GM12878 (cell line): ENCODE measurements at regions not wholly inside any gene's neighbourhood (a gene's known extent, or its start where the extent isn't known, plus 50 kb on each side); places are given as distances from the start of the nearest gene placed in this dataset.

Source experiments
- ATAC-seq: fragments of 200-7000 bp; cut with Tn5 transposase; 3 replicates; pipeline ENCODE4 v1.9.1; 2020; ENCODE audit warnings: mild to moderate bottlenecking, moderate library complexity
- BruUV-seq: library from RNA; stranded (reverse); fragments of 400-500 nt; replicated peaks from 2 replicates; lab custom pipeline; 2021; lab: Mats Ljungman, UMichigan
- CTCF ChIA-PET: fragments of 300-600 bp; sonication (Branson Sonifier 250); formaldehyde crosslinking; extraction: SDS; loops from one replicate; lab custom pipeline; 2021; ENCODE audit warnings: inconsistent platforms; lab: Yijun Ruan, JAX
- POLR2A ChIA-PET: fragments of 350-600 bp; formaldehyde crosslinking; extraction: SDS; loops from one replicate; lab custom pipeline; 2021; ENCODE audit warnings: inconsistent platforms; lab: Charles Lee
- RAD21 ChIA-PET: fragments of 300-600 bp; sonication (Branson Sonifier 250); formaldehyde crosslinking; loops from one replicate; lab custom pipeline; 2023; ENCODE audit warnings: antibody characterized with exemption; ENCODE audit not compliant: unreplicated experiment; lab: Charles Lee
- SMC1A ChIA-PET: fragments of 300-600 bp; sonication (Branson Sonifier 250); formaldehyde crosslinking; loops from one replicate; lab custom pipeline; 2023; ENCODE audit not compliant: unreplicated experiment, uncharacterized antibody; lab: Charles Lee
- DNase-seq: peaks from one replicate; pipeline ENCODE4 v3.0.0-alpha.2; 2011; ENCODE audit warnings: low read depth, low spot score
- FAIRE-seq: peaks from 3 replicates; lab custom pipeline; 2011; peaks lifted over from hg19 to GRCh38; lab: Jason Lieb, UNC
- H2AFZ ChIP-seq: 2 replicates; pipeline ENCODE4 v1.6.0; 2011; ENCODE audit warnings: low read depth, low read length, control low read depth; ENCODE audit not compliant: control insufficient read depth
- H3K27ac ChIP-seq: 2 replicates; pipeline ENCODE4 v1.5.1; 2011; ENCODE audit warnings: control low read depth; ENCODE audit not compliant: control insufficient read depth, insufficient read depth
- H3K27me3 ChIP-seq, 2 experiments: replicated peaks in 1 of 2; 2 replicates each; pipeline versions ENCODE4 v1.6.0 to v1.6.1; 2011; ENCODE audit warnings: low read length in 1 of 2; ENCODE audit not compliant: control insufficient read depth in 2 of 2, insufficient read depth in 2 of 2
- H3K36me3 ChIP-seq, 2 experiments: 2 replicates each; pipeline ENCODE4 v1.5.1; 2011; ENCODE audit warnings: low read length in 1 of 2; ENCODE audit not compliant: control insufficient read depth in 2 of 2, insufficient read depth in 2 of 2
- H3K4me1 ChIP-seq: 2 replicates; pipeline ENCODE4 v1.6.1; 2011; ENCODE audit warnings: mild to moderate bottlenecking, low read length, moderate library complexity, mixed read lengths; ENCODE audit not compliant: control insufficient read depth, insufficient read depth
- H3K4me2 ChIP-seq: 2 replicates; pipeline ENCODE4 v1.6.0; 2011; ENCODE audit warnings: control low read depth; ENCODE audit not compliant: control insufficient read depth, insufficient read depth
- H3K4me3 ChIP-seq: fragments of 200-600 bp; sonication (generic); 2 replicates; pipeline ENCODE4 v1.5.1; 2016
- H3K79me2 ChIP-seq: 2 replicates; pipeline ENCODE4 v1.6.0; 2011; ENCODE audit warnings: low read length; ENCODE audit not compliant: control insufficient read depth, insufficient read depth
- H3K9ac ChIP-seq: 2 replicates; pipeline ENCODE4 v1.8.0; 2011; ENCODE audit warnings: low read length, control low read depth, mixed read lengths; ENCODE audit not compliant: control insufficient read depth, insufficient read depth
- H3K9me3 ChIP-seq: replicated peaks from 3 replicates; pipeline ENCODE4 v1.5.1; 2011; ENCODE audit warnings: mild to moderate bottlenecking, low read length; ENCODE audit not compliant: control insufficient read depth, insufficient read depth
- H4K20me1 ChIP-seq: 2 replicates; pipeline ENCODE4 v1.6.0; 2011; ENCODE audit not compliant: control insufficient read depth, insufficient read depth
- ATF7 ChIP-seq: fragments of 450-650 bp; IDR thresholded peaks from 2 replicates; pipeline ENCODE4 v1.6.1; 2016; ENCODE audit warnings: low read depth, mild to moderate bottlenecking
- EGR1 ChIP-seq, 2 experiments: IDR thresholded peaks; 1 replicate in 1 of 2; 2 replicates in 1 of 2; pipeline ENCODE4 v1.6.1; 2011 to 2012; ENCODE audit warnings: low read depth in 2 of 2, low read length in 2 of 2, borderline replicate concordance in 1 of 2, mild to moderate bottlenecking in 1 of 2, moderate library complexity in 1 of 2
- EZH2 ChIP-seq: IDR thresholded peaks from 2 replicates; pipeline ENCODE4 v1.6.1; 2012; ENCODE audit warnings: low read depth, mild to moderate bottlenecking, control low read depth, inconsistent platforms, low read length, borderline replicate concordance; ENCODE audit not compliant: control insufficient read depth
- FOXK2 ChIP-seq: fragments of 450-650 bp; IDR thresholded peaks from 2 replicates; pipeline ENCODE4 v1.6.1; 2017; ENCODE audit warnings: mild to moderate bottlenecking, moderate library complexity
- IKZF1 ChIP-seq: fragments of 450-650 bp; conservative IDR thresholded peaks from 2 replicates; pipeline ENCODE4 v1.6.1; 2017; ENCODE audit warnings: antibody characterized with exemption, mild to moderate bottlenecking
- MEF2A ChIP-seq: IDR thresholded peaks from 2 replicates; pipeline ENCODE4 v1.6.1; 2011; ENCODE audit warnings: low read depth, mild to moderate bottlenecking, low read length, moderate library complexity; ENCODE audit not compliant: insufficient read depth
- TAF1 ChIP-seq: IDR thresholded peaks from 2 replicates; pipeline ENCODE4 v1.6.1; 2011; ENCODE audit warnings: mild to moderate bottlenecking, low read depth, low read length, borderline replicate concordance
- TCF3 ChIP-seq: IDR thresholded peaks from 2 replicates; pipeline ENCODE4 v1.6.1; 2012; ENCODE audit warnings: low read depth, mild to moderate bottlenecking, low read length, borderline replicate concordance; ENCODE audit not compliant: insufficient read depth
- WGBS: methylation state at CpG from one replicate; pipeline ENCODE4 v1.1.6; 2016; ENCODE audit warnings: low lambda C conversion rate; ENCODE audit not compliant: insufficient replicate concordance, insufficient coverage; ENCODE audit errors: missing lambda C conversion rate; 5-methylcytosine and 5-hydroxymethylcytosine counted together
- in situ Hi-C: fragments of 300-500 bp; cut with MboI; formaldehyde crosslinking; loops from 9 replicates; pipeline ENCODE4 v1.14.3; 2018; ENCODE audit warnings: mixed read lengths
- intact Hi-C: fragments of 100-400 bp; cut with micrococcal nuclease; formaldehyde crosslinking; loops from one replicate; pipeline ENCODE4 v1.14.2; 2022; ENCODE audit not compliant: unreplicated experiment
- TF ChIP-seq, protein P1 (sequence below): fragments of 450-650 bp; IDR thresholded peaks from 2 replicates; pipeline ENCODE4 v1.6.1; 2014; ENCODE audit warnings: mild to moderate bottlenecking
- TF ChIP-seq, protein P2 (sequence below): IDR thresholded peaks from 2 replicates; pipeline ENCODE4 v1.6.1; 2012; ENCODE audit warnings: improper control_type of control experiment, low read depth, low read length; ENCODE audit not compliant: insufficient replicate concordance
- TF ChIP-seq, protein P3 (sequence below): IDR thresholded peaks from 2 replicates; pipeline ENCODE4 v1.6.1; 2011; ENCODE audit warnings: low read depth, low read length, improper control_type of control experiment, borderline replicate concordance
- TF ChIP-seq, protein P4 (sequence below): IDR thresholded peaks from 2 replicates; pipeline ENCODE4 v1.6.1; 2011; ENCODE audit warnings: borderline replicate concordance, low read depth, mild to moderate bottlenecking, moderate library complexity, low read length; ENCODE audit not compliant: insufficient read depth, poor library complexity, severe bottlenecking

DNA sequence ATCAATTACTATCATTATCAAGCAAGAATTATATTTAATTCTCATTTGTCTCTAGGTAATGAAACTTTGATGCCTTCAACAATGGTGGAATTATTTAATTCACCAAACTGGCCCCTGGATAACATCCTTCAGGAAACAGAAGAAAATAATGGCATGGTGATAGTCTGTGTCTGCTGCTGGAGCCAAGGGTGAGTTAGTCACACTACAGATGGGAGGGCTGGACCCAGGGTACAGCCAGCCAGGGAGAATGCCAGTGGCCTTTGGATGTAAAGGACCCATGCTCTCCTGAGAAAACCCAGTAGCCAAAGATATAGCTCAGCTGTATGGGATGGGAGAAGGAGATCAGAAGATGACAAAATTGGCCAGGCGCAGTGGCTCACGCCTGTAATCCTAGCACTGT is 60.0 kb upstream of the CNKSR3 start:
- Histone ChIP-seq H3K4me1 (no peaks in the 10 kb centered on the region), H2AFZ (no peak overlapping the region), H3K9ac (no peak overlapping the region), H3K27ac (no peak overlapping the region), H3K27me3 (no peaks in the 10 kb centered on the region; a peak in 1 of 4 replicates), H3K36me3 (no peaks in the 10 kb centered on the region), H3K4me2 (no peak overlapping the region), H3K4me3 (no peak overlapping the region), H3K79me2 (no peaks in the 10 kb centered on the region), H3K9me3 (no peaks in the 10 kb centered on the region), H4K20me1 (no peaks in the 10 kb centered on the region)
- ChIA-PET RAD21 (no interaction called here), SMC1A (no interaction called here), POLR2A (no interaction called here), CTCF (no interaction called here)
- intact Hi-C loops (no loop called here), in situ Hi-C loops (no loop called here)
- FAIRE-seq (no peak), DNase-seq (no peak), ATAC-seq (no peak)
- BruUV-seq: no TSS peak
- WGBS: 0% methylated on average over 2 of the region's 2 CpGs
- TF ChIP-seq TCF3: no peak
- TF ChIP-seq, protein P1, sequence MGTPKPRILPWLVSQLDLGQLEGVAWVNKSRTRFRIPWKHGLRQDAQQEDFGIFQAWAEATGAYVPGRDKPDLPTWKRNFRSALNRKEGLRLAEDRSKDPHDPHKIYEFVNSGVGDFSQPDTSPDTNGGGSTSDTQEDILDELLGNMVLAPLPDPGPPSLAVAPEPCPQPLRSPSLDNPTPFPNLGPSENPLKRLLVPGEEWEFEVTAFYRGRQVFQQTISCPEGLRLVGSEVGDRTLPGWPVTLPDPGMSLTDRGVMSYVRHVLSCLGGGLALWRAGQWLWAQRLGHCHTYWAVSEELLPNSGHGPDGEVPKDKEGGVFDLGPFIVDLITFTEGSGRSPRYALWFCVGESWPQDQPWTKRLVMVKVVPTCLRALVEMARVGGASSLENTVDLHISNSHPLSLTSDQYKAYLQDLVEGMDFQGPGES: no peak
- TF ChIP-seq EGR1 (IDR thresholded peaks at IDR 0.05; ENCODE audit: borderline replicate concordance in 1 of 2, low read depth in 2 of 2, low read length in 2 of 2): no peak
- no peak for TF ChIP-seq TAF1
- no peak for TF ChIP-seq ATF7
- TF ChIP-seq, protein P2, sequence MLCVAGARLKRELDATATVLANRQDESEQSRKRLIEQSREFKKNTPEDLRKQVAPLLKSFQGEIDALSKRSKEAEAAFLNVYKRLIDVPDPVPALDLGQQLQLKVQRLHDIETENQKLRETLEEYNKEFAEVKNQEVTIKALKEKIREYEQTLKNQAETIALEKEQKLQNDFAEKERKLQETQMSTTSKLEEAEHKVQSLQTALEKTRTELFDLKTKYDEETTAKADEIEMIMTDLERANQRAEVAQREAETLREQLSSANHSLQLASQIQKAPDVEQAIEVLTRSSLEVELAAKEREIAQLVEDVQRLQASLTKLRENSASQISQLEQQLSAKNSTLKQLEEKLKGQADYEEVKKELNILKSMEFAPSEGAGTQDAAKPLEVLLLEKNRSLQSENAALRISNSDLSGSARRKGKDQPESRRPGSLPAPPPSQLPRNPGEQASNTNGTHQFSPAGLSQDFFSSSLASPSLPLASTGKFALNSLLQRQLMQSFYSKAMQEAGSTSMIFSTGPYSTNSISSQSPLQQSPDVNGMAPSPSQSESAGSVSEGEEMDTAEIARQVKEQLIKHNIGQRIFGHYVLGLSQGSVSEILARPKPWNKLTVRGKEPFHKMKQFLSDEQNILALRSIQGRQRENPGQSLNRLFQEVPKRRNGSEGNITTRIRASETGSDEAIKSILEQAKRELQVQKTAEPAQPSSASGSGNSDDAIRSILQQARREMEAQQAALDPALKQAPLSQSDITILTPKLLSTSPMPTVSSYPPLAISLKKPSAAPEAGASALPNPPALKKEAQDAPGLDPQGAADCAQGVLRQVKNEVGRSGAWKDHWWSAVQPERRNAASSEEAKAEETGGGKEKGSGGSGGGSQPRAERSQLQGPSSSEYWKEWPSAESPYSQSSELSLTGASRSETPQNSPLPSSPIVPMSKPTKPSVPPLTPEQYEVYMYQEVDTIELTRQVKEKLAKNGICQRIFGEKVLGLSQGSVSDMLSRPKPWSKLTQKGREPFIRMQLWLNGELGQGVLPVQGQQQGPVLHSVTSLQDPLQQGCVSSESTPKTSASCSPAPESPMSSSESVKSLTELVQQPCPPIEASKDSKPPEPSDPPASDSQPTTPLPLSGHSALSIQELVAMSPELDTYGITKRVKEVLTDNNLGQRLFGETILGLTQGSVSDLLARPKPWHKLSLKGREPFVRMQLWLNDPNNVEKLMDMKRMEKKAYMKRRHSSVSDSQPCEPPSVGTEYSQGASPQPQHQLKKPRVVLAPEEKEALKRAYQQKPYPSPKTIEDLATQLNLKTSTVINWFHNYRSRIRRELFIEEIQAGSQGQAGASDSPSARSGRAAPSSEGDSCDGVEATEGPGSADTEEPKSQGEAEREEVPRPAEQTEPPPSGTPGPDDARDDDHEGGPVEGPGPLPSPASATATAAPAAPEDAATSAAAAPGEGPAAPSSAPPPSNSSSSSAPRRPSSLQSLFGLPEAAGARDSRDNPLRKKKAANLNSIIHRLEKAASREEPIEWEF: no peak
- TF ChIP-seq FOXK2: no peak
- TF ChIP-seq, protein P3, sequence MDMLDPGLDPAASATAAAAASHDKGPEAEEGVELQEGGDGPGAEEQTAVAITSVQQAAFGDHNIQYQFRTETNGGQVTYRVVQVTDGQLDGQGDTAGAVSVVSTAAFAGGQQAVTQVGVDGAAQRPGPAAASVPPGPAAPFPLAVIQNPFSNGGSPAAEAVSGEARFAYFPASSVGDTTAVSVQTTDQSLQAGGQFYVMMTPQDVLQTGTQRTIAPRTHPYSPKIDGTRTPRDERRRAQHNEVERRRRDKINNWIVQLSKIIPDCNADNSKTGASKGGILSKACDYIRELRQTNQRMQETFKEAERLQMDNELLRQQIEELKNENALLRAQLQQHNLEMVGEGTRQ: no peak
- no peak for TF ChIP-seq EZH2
- no peak for TF ChIP-seq IKZF1
- TF ChIP-seq, protein P4, sequence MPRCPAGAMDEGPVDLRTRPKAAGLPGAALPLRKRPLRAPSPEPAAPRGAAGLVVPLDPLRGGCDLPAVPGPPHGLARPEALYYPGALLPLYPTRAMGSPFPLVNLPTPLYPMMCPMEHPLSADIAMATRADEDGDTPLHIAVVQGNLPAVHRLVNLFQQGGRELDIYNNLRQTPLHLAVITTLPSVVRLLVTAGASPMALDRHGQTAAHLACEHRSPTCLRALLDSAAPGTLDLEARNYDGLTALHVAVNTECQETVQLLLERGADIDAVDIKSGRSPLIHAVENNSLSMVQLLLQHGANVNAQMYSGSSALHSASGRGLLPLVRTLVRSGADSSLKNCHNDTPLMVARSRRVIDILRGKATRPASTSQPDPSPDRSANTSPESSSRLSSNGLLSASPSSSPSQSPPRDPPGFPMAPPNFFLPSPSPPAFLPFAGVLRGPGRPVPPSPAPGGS: no peak
- TF ChIP-seq MEF2A: no peak
